ENCODE measurements at regions not wholly inside any gene's neighbourhood (a gene's known extent, or its start where the extent isn't known, plus 50 kb on each side); places are given as distances from the start of the nearest gene placed in this dataset.

DNA sequence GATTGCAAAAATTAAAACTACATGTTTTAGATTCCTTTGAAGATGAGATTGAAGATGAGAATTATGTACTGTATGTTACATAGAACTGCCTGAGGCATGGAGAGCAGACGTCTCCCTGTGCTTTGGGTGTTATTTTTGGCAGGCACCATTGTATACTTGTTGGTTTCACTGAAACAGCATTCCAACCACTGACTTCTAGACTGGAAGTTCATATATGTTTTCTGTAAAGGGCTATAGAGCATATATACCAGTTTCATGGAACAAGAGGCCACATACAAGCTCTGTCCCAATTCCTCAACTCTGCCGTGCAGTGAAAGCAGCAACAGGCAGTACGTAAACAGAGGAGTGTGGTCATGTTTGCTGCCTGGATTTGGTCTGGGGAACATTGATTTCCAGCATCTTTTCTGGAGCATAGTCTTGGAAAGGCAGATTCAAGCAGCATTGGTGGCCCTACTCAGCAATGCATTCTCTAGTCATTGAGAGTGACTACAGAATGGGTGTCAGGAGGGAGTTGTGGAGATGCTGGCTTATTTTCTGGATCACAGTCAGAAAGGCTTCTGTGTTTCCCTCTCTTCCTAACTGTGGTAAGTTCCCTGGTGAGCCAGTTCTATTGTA, 57.6 kb upstream of the CNTN1 start:
- TF ChIP-seq, protein P1, sequence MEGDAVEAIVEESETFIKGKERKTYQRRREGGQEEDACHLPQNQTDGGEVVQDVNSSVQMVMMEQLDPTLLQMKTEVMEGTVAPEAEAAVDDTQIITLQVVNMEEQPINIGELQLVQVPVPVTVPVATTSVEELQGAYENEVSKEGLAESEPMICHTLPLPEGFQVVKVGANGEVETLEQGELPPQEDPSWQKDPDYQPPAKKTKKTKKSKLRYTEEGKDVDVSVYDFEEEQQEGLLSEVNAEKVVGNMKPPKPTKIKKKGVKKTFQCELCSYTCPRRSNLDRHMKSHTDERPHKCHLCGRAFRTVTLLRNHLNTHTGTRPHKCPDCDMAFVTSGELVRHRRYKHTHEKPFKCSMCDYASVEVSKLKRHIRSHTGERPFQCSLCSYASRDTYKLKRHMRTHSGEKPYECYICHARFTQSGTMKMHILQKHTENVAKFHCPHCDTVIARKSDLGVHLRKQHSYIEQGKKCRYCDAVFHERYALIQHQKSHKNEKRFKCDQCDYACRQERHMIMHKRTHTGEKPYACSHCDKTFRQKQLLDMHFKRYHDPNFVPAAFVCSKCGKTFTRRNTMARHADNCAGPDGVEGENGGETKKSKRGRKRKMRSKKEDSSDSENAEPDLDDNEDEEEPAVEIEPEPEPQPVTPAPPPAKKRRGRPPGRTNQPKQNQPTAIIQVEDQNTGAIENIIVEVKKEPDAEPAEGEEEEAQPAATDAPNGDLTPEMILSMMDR (IDR thresholded peaks at IDR 0.05): no peak
- TF ChIP-seq POLR2A (IDR thresholded peaks at IDR 0.05): no peak
